ENCODE measurements at regions not wholly inside any gene's neighbourhood (a gene's known extent, or its start where the extent isn't known, plus 50 kb on each side); places are given as distances from the start of the nearest gene placed in this dataset.
"Not testable (repeated sequence)": the region's sequence is repeated elsewhere in the genome, so short reads cannot be mapped to it uniquely, and the experiment has no call there.

DNA sequence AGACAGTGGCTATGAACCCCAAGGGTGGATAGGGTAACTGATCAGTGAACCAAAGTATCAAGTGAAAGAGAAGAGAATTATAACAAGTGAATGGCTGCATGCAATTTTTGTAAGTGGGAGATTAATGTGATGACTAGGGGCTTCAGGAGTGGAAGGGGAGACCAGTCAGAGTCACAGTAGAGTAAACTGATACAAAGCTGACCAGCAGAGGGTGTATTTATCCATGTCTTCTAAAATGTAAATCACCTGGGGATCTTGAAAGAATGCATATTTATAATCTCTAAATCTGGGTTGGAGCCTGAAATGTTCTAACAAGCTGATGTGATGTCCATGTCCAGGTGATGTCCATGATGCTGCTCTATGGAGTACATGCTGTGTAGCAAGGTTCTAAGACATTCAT, 1351.3 kb upstream of the CHAC2 start:
- no peak for DNase-seq

DNA sequence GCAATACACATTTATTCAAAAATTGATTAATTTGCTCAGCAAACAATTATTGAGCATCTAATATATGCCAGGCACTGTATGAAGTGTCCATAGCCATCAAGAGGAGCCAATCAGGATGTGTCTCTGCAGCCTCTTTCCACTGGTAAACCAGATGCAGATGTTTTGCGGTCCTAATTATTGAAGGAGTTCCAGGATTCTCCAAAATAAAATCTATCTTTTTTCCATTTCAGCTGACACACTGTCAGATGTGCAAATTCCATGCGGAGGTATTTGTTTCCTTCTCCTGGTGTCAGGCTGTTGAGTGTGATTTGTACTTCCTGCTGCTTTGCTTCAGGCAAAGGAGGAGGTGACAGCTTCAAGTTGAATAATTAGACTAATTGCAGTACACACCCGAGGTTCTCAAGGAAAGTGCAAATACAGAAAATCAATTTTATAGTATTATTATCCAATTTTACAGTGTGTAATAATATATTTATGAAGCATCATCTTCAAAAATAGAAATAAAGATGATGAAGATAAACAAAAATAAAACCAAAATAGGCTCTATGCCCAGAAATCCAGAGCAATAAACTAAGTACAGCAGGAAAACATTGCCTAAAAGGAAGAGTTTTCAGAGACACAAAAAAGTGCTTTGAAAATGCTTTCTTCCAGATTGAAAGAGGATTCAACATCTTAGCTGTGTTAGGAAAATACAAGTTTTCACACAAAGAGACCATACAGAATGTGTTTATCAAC, 1352.9 kb upstream of the CHAC2 start:
- DNase-seq = no peak

DNA sequence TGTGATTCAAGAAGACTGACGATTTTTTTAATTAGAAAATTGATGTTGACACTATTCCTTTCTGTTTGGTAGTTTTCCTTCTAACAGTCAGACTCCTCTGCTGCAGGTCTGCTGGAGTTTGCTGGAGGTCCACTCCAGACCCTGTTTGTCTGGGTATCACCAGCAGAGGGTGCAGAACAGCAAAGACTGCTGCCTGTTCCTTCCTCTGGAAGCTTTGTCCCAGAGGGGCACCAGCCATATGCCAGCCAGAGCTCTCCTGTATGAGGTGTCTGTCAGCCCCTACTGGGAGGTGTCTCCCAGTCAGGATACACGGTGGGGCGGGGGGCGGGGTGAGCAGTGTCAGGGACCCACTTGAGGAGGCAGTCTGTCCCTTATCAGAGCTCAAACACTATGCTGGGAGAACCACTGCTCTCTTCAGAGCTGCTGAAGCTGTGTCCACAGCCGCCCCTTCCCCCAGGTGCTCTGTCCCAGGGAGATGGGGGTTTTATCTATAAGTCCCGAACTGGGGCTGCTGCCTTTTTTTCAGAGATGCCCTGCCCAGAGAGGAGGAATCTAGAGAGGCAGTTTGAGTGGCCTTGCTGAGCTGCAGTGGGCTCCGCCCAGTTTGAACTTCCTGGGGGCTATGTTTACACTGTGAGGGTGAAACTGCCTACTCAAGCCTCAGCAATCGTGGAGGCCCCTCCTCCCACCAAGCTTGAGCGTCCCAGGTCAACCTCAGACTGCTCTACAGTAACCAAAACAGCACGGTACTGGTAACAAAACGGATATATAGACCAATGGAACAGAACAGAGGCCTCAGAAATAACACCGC, 1358.1 kb upstream of the CHAC2 start:
- DNase-seq = not testable (repeated sequence)

DNA sequence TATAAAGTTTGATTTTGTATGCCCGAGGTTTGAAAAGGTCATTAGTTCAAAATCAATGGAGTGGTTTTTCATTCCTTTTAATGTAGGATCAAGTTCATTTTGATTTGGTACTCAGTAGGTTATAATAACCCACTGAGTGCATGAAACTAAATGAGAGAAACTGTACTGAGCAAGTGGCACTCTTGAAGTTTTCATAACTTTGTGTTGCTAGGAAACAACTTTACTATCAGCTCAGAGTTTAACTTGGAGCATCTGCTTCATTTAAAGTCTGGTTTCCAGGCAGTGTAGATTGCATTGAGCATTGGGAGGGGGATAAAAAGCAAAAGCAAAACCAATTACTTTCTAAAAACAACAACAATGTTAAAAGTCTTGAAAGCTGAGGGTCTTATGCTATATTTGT, 1361.6 kb upstream of the CHAC2 start:
- DNase-seq = no peak

DNA sequence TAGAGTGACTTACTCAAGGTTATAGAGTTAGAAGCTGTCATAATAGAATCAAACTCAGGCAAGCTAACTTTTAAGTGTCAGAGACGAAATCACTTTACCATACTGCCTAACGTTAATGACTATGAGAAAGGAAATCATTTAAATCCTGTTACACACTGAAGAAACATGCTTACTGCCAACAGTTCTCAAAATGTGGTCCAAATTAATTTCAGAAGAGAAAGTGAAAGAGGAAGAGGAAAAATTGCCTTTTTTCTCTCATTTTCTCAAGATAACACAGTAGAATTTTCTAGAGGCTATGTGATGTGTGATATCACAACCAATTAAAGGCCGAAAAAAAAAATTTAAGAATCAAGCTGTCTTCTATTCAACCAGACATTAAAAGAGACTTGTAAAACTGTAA, 1362.7 kb upstream of the CHAC2 start:
- no peak for DNase-seq

DNA sequence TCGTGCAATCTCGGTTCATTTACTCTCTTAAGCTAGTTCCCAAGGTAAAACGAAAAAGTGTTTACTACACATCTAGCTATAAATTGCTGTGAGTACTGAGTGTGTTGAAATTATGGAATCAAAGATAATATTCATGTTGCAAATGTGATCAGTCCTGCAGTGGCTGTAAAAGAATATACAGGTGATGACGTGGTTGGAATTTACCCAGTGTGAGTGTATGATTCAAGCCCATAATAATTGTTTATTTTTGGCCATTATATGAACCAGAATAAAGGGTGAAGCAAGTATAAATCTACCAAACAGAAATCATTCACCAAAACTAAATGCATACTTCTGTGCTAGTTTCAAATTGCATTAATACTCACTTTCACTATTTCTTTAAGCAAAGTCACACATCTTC, 1363.6 kb upstream of the CHAC2 start:
- DNase-seq = no peak

DNA sequence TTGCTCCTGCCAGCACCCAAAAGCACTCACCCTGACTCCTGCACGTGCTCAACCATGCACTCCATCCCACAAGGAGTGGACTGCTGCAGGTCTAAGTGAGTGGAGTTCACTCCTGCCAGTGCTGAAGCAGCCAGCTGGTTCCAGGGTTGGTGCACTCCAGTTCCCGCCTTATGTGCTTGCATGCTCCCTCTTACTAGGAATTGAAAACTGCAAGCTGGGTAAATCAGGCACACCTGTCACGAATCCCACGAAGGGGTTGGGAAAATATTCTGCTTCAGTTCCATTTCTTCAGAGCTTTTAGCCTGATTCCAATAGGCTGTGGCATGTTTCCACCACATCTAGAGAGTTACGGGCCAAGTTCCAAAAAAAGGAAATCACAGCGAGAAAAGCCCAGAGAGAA, 1365.5 kb upstream of the CHAC2 start:
- no peak for DNase-seq

DNA sequence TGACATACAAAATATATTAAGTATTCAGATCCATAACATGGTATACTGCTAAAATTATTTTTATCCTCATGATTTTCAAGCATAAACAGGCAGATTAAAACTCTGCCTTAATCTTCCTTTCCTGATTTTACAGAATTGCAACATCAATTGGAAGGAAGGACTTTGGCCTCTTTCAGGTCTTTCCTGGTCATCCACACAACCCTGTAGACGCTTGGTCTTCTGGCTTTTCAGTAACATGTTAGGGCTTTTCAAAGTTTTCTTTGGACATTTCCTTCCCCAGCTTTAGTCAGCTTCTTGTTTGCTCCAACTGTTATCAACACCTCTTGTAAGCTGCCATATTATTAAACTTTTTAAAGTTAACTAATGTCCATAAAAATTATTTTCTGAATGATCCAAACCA, 1364.9 kb upstream of the NRXN1 start:
- DNase-seq = no peak

DNA sequence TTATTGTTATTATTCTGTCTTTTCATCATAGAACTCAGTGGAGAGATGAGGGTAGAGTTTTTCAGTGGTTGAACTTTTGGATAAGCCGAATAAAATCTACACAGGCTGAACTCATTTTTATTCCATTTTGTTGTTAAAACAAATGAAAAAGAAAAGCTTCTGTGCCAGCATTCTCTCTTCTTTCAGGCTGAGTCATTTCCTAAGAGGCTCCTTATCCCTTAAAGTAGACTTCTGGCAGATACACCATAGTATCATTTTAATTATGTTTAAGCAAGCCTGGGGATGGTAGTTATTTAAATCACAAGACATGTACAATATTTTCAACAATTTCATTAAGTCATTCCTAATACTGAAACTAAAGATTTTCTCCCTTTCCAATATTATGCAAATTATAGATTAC, 1364.0 kb upstream of the NRXN1 start:
- DNase-seq = no peak

DNA sequence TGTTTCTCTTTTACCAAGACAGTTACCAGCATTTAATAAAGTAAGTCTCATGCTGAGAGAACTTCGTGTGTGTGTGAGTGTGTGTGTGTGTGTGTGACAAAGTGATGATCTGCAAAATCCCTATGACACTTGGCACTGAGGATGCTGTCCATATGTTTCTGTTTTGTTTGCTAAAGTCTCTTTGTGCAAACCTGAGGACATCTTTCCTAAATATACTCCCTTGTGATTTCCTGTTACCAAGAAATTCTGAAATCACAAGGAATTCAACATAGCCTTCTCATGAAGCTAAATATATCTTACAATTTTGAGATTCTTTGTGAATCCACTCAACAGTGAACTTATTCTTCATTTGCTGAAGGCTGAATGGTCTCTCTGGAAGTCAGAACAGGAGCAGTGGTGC, 1359.7 kb upstream of the NRXN1 start:
- DNase-seq = no peak

DNA sequence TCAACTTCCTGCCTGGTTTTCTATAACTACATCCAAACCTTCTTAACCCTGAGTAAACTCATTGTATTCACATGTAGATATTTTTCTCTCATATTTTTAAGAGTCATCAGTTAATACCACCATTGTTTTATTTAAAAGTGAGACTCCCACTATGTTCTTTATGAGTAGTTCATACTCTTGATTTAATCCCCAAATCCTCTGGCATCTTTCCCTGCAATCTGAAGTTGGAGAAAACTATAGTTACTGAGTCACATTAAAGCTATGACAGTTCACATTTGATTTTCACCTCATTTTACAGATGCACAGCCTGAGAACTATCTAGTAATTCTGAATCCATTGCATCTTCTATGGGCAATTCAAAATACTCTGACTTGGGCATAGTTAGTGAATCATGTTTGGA, 1358.7 kb upstream of the NRXN1 start:
- no peak for DNase-seq

DNA sequence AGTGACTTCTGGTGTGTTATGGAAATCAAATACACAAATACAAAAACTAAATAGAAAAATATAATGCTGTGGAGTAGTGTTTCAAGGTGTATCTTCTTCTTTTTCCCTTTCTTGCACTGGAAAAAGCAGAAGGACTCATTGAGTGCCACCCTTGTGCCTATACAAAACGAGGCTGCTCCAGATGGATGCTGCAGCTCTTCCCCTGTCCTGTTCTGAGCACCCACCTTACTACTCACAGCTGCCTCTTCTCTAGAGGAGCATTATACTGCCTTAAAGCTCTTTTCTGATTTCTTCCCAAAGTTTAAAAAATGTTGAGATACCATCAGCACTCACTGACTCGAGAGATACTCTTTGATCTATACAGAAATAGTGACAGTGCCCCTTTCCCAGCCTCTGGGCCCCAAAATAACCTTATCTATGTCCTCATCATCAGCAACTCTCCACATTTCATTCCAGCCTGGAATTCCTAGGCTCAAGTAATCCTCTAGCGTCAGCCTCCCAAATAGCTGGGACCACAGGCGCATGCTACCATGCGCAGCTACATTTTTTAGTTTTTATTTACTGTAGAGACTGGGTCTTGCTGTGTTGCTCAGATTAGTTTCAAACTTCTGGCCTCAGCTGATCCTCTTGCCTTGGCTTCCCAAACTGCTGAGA, 1356.1 kb upstream of the NRXN1 start:
- DNase-seq = no peak

DNA sequence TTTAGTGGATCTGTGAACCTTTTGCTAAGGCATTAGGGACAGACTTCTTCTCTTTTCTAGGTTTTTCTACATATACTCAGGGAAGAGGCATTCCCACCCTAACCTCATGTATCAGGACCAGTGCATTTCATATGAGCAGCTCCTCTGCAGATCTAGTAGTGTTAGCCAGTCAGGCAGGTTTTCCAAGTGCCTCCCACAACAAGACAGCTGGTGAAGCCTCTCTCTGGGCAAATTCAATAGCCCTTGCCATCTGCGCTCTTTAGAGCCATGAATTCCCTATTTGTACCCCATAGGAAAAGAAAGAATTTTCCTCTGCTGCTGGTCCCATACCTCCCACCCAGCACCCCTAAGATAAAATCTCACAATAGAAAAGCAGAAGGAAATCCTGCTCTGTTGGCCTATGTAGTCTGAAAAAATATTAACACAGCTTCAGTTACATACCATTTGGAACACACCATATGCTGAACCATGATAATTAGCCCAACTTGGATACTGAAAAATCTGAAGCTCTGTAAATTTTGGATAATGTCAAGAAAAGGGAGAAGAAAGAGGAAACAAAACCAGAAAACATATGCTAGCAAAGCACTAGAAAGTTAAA, 1354.6 kb upstream of the NRXN1 start:
- DNase-seq = no peak

DNA sequence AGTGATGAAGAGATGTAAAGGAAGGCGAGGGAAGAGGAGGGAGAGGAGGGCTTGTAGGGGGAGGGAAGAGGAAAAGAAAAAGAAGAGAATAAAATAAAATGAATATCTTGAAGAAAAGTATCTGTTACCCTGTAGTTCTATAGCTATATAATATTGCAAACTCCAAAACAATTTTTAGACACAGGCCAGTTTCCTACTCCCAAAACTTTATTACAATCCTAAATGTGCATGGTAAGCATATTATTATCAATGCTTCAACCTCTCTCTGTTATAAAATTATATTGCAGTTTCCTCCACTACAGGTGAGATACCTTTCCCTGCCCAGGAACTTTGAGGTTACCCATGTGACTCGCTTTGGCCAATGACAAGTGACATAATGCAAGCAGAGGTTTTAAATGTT, 1351.6 kb upstream of the NRXN1 start:
- DNase-seq = no peak

DNA sequence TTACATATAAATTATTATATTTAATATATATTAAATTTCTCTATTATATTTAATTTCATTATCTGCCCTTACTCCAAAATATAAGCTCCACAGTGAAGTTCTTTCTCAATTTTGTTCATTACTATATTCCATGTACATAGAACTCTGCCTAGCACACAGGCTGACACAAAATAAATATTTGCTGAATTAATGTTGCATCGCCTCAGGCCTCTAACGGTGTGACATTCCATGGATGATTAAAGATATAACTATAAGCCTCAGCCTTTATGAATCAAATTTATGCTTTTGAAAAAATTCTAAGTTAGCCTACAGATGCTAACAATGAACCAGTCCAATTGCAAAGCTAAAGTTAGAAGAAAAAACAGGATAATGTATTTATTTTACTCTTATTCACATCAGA, 1337.2 kb upstream of the NRXN1 start:
- no peak for DNase-seq

DNA sequence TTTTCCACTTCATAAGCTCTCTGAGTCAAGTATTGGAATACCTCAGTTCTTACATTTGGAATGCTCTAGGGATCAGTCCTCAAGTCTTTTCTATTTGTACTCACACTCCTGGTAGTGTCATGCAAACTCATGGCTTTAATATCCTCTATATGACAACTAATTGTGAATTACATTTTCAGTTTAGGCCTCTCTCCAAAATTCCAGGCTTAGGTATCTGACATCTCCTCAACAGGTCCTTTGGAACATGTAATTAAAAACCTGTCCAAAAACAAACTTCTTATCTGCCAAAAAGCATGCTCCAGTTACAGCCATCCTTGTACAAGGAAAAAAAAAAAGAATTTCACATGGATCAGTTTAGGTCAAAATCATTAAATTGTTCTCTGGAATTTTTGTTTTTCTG, 1336.2 kb upstream of the NRXN1 start:
- no peak for DNase-seq

DNA sequence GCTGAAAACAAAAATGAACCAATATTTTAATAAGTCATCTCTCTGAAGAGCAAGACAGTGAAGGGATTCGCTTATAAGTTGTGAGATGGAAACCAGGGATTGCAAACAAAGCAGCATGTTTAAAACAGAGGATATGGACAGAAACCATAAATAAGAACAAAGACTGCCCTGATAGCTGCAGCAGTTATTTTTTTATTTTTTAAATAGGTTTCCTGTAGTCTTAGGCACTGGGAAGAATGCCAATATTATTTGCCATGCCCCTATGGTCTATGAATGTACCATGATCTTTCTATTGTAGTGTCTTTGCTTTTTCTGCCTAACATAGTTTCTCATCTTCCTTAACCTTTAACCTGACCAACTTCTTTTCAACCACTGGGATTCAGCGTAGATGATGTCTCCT, 1334.0 kb upstream of the NRXN1 start:
- DNase-seq = no peak

DNA sequence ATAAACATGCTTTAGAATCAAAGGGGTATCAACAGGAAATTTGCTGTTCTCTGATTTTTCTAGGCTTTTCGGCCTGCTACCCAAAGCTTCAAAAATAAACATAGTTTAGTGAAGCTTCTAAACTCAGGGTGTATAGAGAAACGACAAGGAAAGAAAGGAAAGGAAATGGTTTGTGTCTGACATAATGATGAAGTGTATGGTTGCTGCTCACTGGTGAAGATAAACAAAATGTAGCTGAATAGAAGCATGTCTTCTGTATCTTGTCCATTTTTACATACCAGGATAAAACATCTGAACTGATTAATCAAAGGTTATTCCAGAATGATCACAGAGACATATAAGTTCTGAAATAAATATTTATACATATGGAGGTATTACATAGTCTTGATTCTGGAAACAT, 1324.6 kb upstream of the NRXN1 start:
- no peak for DNase-seq

DNA sequence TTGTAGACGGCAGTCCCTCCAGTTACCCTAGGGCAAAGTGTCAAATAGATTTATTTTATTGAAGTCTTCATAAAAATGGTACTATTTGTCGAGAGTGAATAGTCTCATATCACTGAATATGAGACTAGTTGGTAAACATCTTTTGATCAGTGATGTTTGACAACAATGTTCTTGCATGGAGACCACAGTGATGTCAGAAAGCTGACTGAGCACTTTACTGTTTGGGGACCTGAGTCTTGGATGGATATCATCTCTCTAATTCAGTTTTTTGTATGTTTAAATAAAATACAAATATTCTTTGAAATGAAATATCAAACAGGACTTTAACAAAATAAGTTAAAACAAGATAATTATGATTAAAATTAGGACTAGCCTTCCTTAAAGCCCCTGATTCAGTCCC, 1315.4 kb upstream of the NRXN1 start:
- no peak for DNase-seq

DNA sequence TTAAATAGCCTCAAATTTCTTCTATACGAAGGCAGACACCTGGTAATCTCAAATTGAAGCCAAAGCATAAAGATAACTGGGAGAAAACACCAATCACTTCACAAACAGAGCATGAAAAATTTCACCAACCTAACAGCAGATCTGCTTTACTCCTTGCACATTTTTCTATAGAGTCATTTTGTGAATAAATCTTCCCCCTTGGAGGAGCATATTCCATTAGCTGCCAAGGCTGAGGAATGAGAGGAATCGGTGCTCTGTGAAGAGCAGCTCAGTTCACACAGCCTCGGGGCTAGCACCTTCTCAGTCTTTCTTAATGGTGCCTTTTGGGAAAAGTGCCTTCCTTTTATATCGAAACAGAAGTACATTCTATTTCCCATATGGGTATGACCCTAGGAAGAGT, 1313.7 kb upstream of the NRXN1 start:
- no peak for DNase-seq

DNA sequence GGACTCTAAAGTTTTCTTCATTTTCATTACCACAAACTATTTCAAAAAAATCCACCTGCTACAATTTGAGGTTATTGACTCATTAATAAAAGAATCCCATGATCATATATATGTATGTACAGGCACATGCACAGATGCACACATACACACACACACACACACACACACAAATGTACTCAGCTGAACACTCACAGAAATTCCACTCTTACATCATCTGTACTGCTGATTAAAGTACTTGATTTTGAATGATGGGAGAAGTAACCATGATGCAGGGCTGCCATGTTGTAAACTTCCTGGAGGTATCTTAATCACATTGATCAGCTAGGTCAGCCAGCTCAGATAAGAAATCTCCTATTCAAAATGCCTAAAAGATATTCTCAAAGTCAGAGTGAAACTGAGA, 1313.2 kb upstream of the NRXN1 start:
- DNase-seq = no peak

DNA sequence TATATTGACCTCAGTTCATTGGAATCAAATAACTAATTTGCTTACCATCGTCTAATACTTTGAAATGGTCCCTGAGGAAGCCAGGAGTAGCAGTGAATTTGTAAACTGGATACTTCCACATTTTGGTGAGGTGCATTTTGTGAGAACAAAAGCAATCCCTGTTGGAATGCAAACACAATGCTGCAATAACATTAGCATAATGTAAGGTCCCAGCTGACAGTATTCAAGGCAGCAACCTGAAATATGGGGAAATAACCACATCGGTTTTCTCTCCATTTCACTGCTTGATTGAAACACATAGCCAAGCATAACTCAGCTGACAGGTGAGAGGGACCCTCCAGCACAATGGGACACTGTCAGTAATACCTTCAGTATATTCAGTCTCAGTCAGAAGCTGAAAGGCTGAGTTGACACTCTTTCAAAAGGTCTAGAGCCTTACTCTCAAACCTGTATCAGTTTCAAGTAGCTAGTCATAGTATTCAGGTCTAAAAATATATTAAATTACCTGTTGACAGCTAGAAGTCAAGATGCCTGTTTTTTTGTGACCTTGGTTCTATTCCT, 1311.9 kb upstream of the NRXN1 start:
- no peak for DNase-seq

DNA sequence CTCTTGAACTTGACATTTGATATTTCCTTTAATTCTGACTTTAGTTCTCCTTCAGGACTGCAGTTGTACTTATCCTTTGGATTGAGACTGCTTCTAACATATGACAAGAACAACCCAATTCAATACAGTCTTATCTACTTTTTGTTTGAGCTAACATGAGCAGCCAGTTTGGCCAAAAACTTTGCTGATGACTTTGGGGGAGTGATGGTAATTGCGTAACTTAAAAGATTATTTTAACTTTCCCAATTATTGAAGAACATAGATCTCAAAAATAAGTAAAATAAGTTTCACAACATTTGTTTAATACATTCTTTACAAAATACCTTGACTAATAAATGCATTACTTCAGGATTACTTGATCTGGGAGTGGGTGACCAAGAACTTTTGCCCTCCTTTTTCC, 1311.1 kb upstream of the NRXN1 start:
- DNase-seq = no peak

DNA sequence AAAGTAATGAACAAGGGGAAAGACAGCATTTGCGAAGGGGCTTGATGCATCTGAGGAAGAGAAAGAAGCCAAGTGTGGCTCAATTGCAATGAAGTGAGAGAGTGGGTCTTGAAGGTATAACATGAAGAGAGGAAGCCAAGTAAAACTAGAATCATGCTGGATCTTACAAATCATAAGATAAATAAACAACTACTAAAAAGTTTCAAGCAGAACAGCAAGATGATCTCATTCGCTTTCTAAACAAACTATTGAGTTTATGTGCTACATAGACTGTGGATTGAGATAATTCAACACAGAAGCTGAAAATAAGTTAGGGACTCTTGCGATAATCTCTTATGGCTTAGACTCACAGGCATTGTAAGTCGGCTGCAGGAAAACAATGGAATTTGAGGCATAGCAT, 1310.5 kb upstream of the NRXN1 start:
- no peak for DNase-seq

Data from suppressor macrophage treated with lipopolysaccharide for 4 hours (primary cell).